ENCODE measurements at regions not wholly inside any gene's neighbourhood (a gene's known extent, or its start where the extent isn't known, plus 50 kb on each side); places are given as distances from the start of the nearest gene placed in this dataset.

- TF ChIP-seq CTCF (IDR thresholded peaks at IDR 0.05; ENCODE audit: insufficient read depth, low read length, poor library complexity, severe bottlenecking) (no peak), EZH2phosphoT487 (conservative IDR thresholded peaks at IDR 0.05; ENCODE audit: low read length) (no peak)
Measured at GRCh38 chr15:98347001-98347400, 301.3 kb upstream of the IGF1R start.
